ENCODE measurements at regions not wholly inside any gene's neighbourhood (a gene's known extent, or its start where the extent isn't known, plus 50 kb on each side); places are given as distances from the start of the nearest gene placed in this dataset.

GRCh38 chr13:105702441-105702840 lies 833.0 kb downstream of the EFNB2 start:
- Histone ChIP-seq H3K4me1 (ENCODE audit: insufficient read depth, low read length) (no peaks in the 10 kb centered on the region), H3K36me3 (ENCODE audit: insufficient read depth, low read length) (no peaks in the 10 kb centered on the region), H3K9me3 (ENCODE audit: insufficient read depth, low read length, severe bottlenecking) (no peaks in the 10 kb centered on the region), H3K27ac (ENCODE audit: low read length) (no peak overlapping the region), H2AFZ (ENCODE audit: low read depth, low read length) (no peak overlapping the region), H3K27me3 (ENCODE audit: insufficient read depth, low read length, poor library complexity) (no peaks in the 10 kb centered on the region), H3K79me2 (ENCODE audit: insufficient read depth, low read length) (no peaks in the 10 kb centered on the region), H3K9ac (ENCODE audit: low read depth, low read length) (no peak overlapping the region), H3K4me3 (ENCODE audit: low read depth in 1 of 2, low read length in 2 of 2) (no peak overlapping the region), H3K4me2 (ENCODE audit: insufficient read depth, low read length) (no peak overlapping the region), H4K20me1 (ENCODE audit: insufficient read depth, low read length) (no peaks in the 10 kb centered on the region)
- DNase-seq (no peak), ATAC-seq (ENCODE audit: insufficient read depth, low read depth) (no peak)
- TF ChIP-seq EZH2 (IDR thresholded peaks at IDR 0.05; ENCODE audit: borderline replicate concordance, low read depth, low read length, severe bottlenecking) = no peak
- no peak for TF ChIP-seq CTCF (IDR thresholded peaks at IDR 0.05; ENCODE audit: borderline replicate concordance, extremely low read depth, low read length, poor library complexity, severe bottlenecking)

- H3K4me2 ChIP-seq (ENCODE audit: insufficient read depth, low read length) = no peak overlapping the region
- no peak overlapping the region for H3K27ac ChIP-seq (ENCODE audit: low read length)
- TF ChIP-seq EZH2 (IDR thresholded peaks at IDR 0.05; ENCODE audit: borderline replicate concordance, low read depth, low read length, severe bottlenecking) (no peak), CTCF (IDR thresholded peaks at IDR 0.05; ENCODE audit: borderline replicate concordance, extremely low read depth, low read length, poor library complexity, severe bottlenecking) (no peak)
- peaks cover 4% of the 10 kb centered on the region for H3K9me3 ChIP-seq (ENCODE audit: insufficient read depth, low read length, severe bottlenecking)
- ATAC-seq (ENCODE audit: insufficient read depth, low read depth) = no peak
- DNase-seq = no peak
- H3K4me3 ChIP-seq (ENCODE audit: low read depth in 1 of 2, low read length in 2 of 2) = no peak overlapping the region
- H4K20me1 ChIP-seq (ENCODE audit: insufficient read depth, low read length) = no peaks in the 10 kb centered on the region
- no peaks in the 10 kb centered on the region for H3K4me1 ChIP-seq (ENCODE audit: insufficient read depth, low read length)
- no peak overlapping the region for H2AFZ ChIP-seq (ENCODE audit: low read depth, low read length)
- no peaks in the 10 kb centered on the region for H3K79me2 ChIP-seq (ENCODE audit: insufficient read depth, low read length)
- no peak overlapping the region for H3K9ac ChIP-seq (ENCODE audit: low read depth, low read length)
- no peaks in the 10 kb centered on the region for H3K36me3 ChIP-seq (ENCODE audit: insufficient read depth, low read length)
- no peaks in the 10 kb centered on the region for H3K27me3 ChIP-seq (ENCODE audit: insufficient read depth, low read length, poor library complexity)
Measured at GRCh38 chr13:105692769-105693168, 842.7 kb downstream of the EFNB2 start.

GRCh38 chr13:105684216-105684615 lies 851.2 kb downstream of the EFNB2 start:
- Histone ChIP-seq H3K27me3 (ENCODE audit: insufficient read depth, low read length, poor library complexity) (no peaks in the 10 kb centered on the region), H3K4me1 (ENCODE audit: insufficient read depth, low read length) (no peaks in the 10 kb centered on the region), H3K27ac (ENCODE audit: low read length) (no peak overlapping the region), H3K79me2 (ENCODE audit: insufficient read depth, low read length) (no peaks in the 10 kb centered on the region), H3K4me3 (ENCODE audit: low read depth in 1 of 2, low read length in 2 of 2) (no peak overlapping the region), H3K4me2 (ENCODE audit: insufficient read depth, low read length) (no peak overlapping the region), H3K36me3 (ENCODE audit: insufficient read depth, low read length) (no peaks in the 10 kb centered on the region), H2AFZ (ENCODE audit: low read depth, low read length) (no peak overlapping the region), H3K9ac (ENCODE audit: low read depth, low read length) (no peak overlapping the region), H3K9me3 (ENCODE audit: insufficient read depth, low read length, severe bottlenecking) (no peaks in the 10 kb centered on the region), H4K20me1 (ENCODE audit: insufficient read depth, low read length) (no peaks in the 10 kb centered on the region)
- TF ChIP-seq EZH2 (IDR thresholded peaks at IDR 0.05; ENCODE audit: borderline replicate concordance, low read depth, low read length, severe bottlenecking) (no peak), CTCF (IDR thresholded peaks at IDR 0.05; ENCODE audit: borderline replicate concordance, extremely low read depth, low read length, poor library complexity, severe bottlenecking) (no peak)
- DNase-seq (no peak), ATAC-seq (ENCODE audit: insufficient read depth, low read depth) (no peak)

- H3K9me3 ChIP-seq (ENCODE audit: insufficient read depth, low read length, severe bottlenecking) = peaks cover 2% of the 10 kb centered on the region
- no peak overlapping the region for H3K4me2 ChIP-seq (ENCODE audit: insufficient read depth, low read length)
- no peak overlapping the region for H2AFZ ChIP-seq (ENCODE audit: low read depth, low read length)
- no peak for TF ChIP-seq EZH2 (IDR thresholded peaks at IDR 0.05; ENCODE audit: borderline replicate concordance, low read depth, low read length, severe bottlenecking)
- TF ChIP-seq CTCF (IDR thresholded peaks at IDR 0.05; ENCODE audit: borderline replicate concordance, extremely low read depth, low read length, poor library complexity, severe bottlenecking) = no peak
- H3K4me3 ChIP-seq (ENCODE audit: low read depth in 1 of 2, low read length in 2 of 2) = no peak overlapping the region
- no peak overlapping the region for H3K9ac ChIP-seq (ENCODE audit: low read depth, low read length)
- no peaks in the 10 kb centered on the region for H3K36me3 ChIP-seq (ENCODE audit: insufficient read depth, low read length)
- H3K79me2 ChIP-seq (ENCODE audit: insufficient read depth, low read length) = no peaks in the 10 kb centered on the region
- no peak for ATAC-seq (ENCODE audit: insufficient read depth, low read depth)
- H3K4me1 ChIP-seq (ENCODE audit: insufficient read depth, low read length) = no peaks in the 10 kb centered on the region
- H3K27ac ChIP-seq (ENCODE audit: low read length) = no peak overlapping the region
- no peak for DNase-seq
- H3K27me3 ChIP-seq (ENCODE audit: insufficient read depth, low read length, poor library complexity) = no peaks in the 10 kb centered on the region
- no peaks in the 10 kb centered on the region for H4K20me1 ChIP-seq (ENCODE audit: insufficient read depth, low read length)
Measured at GRCh38 chr13:105679838-105680237, 855.6 kb downstream of the EFNB2 start.
